SJCRH30 (cell line): ENCODE measurements at regions not wholly inside any gene's neighbourhood (a gene's known extent, or its start where the extent isn't known, plus 50 kb on each side); places are given as distances from the start of the nearest gene placed in this dataset.

ENCODE experiments used
- DNase-seq, 2 experiments: peaks; one replicate each; pipeline ENCODE4 v3.0.0-alpha.2; 2015 to 2020
- H3K27ac ChIP-seq: fragments of 250-450 bp; sonication (Bioruptor Pico); 2 replicates; pipeline ENCODE4 v1.5.1; 2020; ENCODE audit warnings: mild to moderate bottlenecking, moderate library complexity
- H3K27me3 ChIP-seq: fragments of 250-450 bp; sonication (Bioruptor Pico); 2 replicates; pipeline ENCODE4 v1.5.1; 2020; ENCODE audit warnings: mild to moderate bottlenecking, moderate library complexity
- H3K36me3 ChIP-seq: fragments of 250-450 bp; sonication (Bioruptor Pico); 2 replicates; pipeline ENCODE4 v1.5.1; 2020; ENCODE audit warnings: mild to moderate bottlenecking, moderate library complexity
- H3K4me1 ChIP-seq: fragments of 250-450 bp; sonication (Bioruptor Pico); 2 replicates; pipeline ENCODE4 v1.5.1; 2020; ENCODE audit warnings: mild to moderate bottlenecking, moderate library complexity
- H3K4me3 ChIP-seq: fragments of 250-450 bp; sonication (Bioruptor Pico); 2 replicates; pipeline ENCODE4 v1.5.1; 2020; ENCODE audit warnings: mild to moderate bottlenecking, moderate library complexity
- H3K9me3 ChIP-seq: fragments of 250-450 bp; sonication (Bioruptor Pico); replicated peaks from 2 replicates; pipeline ENCODE4 v1.5.1; 2020; ENCODE audit warnings: mild to moderate bottlenecking, moderate library complexity

DNA sequence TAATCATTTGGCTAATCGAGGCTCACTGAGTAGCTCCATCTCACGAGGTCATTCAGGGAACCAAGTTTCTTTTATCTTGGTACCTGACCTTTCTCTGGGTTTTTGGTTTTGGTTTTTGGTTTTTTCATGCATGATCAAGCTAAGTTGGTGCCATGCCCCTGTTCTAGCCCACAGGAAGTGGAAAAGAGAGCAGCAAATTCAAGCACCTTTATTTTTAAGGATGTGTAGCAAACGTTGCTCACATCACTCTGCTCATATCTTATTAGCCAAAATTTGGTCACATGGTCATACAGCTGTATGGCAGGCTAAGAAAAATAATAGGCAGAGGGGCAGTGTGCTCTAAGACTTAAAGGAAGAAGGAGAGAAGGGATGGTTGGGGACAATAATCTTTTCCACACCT is 593.5 kb downstream of the DIAPH3 start:
- H3K9me3 ChIP-seq: peaks cover 6% of the 10 kb centered on the region; the same call in 1 of the 2 replicates
- H3K4me3 ChIP-seq: no peak overlapping the region
- no peak overlapping the region for H3K27ac ChIP-seq
- H3K4me1 ChIP-seq: no peaks in the 10 kb centered on the region
- no peaks in the 10 kb centered on the region for H3K36me3 ChIP-seq
- H3K27me3 ChIP-seq: no peaks in the 10 kb centered on the region
- DNase-seq: no peak

DNA sequence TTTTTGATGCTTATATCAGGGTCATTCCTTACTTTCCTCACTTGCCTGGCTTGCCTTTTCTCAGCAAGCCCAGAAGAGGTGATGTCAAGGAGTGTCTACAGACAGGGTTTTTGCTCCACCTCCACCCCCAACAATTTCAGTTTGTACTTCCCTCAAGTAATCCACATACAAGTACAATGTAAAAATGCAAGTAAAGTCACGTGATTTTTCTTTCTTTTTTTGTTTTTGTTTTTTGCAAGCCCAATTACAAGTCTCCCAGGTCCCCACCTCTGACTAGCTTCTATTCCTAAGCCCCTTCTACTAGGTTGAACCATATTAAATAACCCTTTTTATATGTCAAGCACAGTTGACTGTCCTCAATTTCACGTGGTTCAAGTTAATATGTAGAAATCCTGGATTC is 579.6 kb downstream of the DIAPH3 start:
- H3K36me3 ChIP-seq: no peaks in the 10 kb centered on the region
- DNase-seq: no peak

GRCh38 chr13:59584761-59585670 is 578.7 kb downstream of the DIAPH3 start:
- no peak for DNase-seq
- Histone ChIP-seq H3K4me1 (no peaks in the 10 kb centered on the region), H3K36me3 (no peaks in the 10 kb centered on the region), H3K27me3 (no peaks in the 10 kb centered on the region), H3K27ac (no peak overlapping the region), H3K9me3 (no peaks in the 10 kb centered on the region), H3K4me3 (no peak overlapping the region)

More for the DNA sequence above, 579.6 kb downstream of the DIAPH3 start:
- no peak overlapping the region for H3K4me3 ChIP-seq
- no peaks in the 10 kb centered on the region for H3K9me3 ChIP-seq
- no peak overlapping the region for H3K27ac ChIP-seq
- no peaks in the 10 kb centered on the region for H3K27me3 ChIP-seq
- no peaks in the 10 kb centered on the region for H3K4me1 ChIP-seq

- Histone ChIP-seq H3K27ac (no peak overlapping the region), H3K27me3 (no peaks in the 10 kb centered on the region), H3K36me3 (no peaks in the 10 kb centered on the region)
These were observed 576.7 kb downstream of the DIAPH3 start for GRCh38 chr13:59587030-59587429.

DNA sequence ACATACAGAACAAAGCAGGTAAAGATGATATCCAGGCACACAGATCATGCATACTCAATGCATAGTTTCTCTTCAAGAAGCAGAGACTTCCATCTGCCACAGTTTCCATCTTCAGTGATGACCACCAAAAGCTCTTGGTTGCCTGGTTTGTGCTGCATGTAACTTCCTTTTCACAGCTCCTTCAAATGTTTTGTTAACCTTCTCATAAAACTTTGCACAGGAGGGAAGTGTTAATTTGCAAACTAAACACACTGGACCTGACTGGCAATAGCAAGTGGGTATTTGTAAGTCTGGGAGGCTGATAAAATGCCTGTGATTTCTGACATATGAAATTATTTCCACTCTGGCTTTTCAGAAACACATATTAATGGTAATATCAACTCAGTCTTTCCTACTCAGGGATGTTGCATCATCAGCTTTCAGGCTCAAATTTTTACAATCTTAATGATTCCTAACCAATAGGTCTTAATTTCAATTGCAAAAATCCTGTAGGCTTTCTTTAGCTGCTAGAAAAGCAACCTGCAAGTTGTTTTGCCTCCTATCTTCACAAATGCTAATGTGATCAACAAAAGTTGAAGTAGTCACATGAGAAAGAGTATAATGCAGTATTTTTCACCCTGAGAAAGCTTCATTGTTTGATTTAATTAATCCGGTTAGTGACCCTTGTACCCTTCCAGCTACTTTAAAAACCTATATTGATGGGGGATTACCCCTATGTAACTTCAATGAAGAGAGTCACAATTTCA is 575.6 kb downstream of the DIAPH3 start:
- Histone ChIP-seq H3K9me3 (no peaks in the 10 kb centered on the region), H3K36me3 (no peaks in the 10 kb centered on the region), H3K27me3 (no peaks in the 10 kb centered on the region), H3K4me3 (no peak overlapping the region), H3K4me1 (no peaks in the 10 kb centered on the region), H3K27ac (no peak overlapping the region)
- DNase-seq: no peak

More at GRCh38 chr13:59587030-59587429, 576.7 kb downstream of the DIAPH3 start:
- Histone ChIP-seq H3K4me3 (no peak overlapping the region), H3K9me3 (no peaks in the 10 kb centered on the region), H3K4me1 (no peaks in the 10 kb centered on the region)
- no peak for DNase-seq

DNA sequence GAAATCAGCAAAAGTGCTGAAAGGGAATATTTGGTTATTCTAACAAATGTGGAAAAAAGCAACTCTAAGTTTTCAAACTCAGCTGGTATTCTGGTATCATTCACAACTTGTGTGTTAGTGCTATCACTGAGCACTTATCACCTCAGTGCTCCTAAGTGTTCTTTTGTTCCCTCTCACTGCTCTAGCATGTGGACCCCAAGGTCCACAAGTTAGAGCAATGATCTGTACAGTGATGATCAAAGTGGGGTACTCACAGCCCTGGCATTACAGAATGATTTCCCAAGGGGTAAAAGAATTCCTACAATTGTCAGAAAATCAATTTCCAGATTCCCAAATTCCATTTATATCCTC is 575.0 kb downstream of the DIAPH3 start:
- Histone ChIP-seq H3K36me3 (no peaks in the 10 kb centered on the region), H3K4me1 (no peaks in the 10 kb centered on the region), H3K27me3 (no peaks in the 10 kb centered on the region), H3K4me3 (no peak overlapping the region), H3K27ac (no peak overlapping the region), H3K9me3 (no peaks in the 10 kb centered on the region)
- no peak for DNase-seq

DNA sequence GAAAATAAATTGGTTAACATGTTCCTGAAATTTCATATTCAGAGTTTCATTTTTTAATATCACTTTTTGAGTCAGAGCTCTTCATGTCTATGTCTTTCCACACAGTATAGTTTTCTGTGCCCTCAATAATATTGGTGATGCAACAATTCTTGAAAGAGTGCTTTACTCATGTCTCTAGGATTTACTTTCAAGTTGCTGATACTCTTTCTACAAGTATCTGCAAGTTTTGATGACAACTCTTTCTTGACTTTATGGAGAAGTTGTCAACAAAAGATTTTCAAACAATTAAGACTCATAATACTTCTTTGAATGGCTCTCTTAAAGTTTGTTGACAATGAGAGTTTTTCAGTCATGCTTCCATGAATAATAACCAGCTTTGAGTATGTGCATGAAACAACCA is 561.7 kb downstream of the DIAPH3 start:
- no peak overlapping the region for H3K27ac ChIP-seq
- H3K4me3 ChIP-seq: no peak overlapping the region
- H3K9me3 ChIP-seq: peaks cover 2% of the 10 kb centered on the region; the same call in 1 of the 2 replicates
- no peaks in the 10 kb centered on the region for H3K4me1 ChIP-seq
- H3K27me3 ChIP-seq: no peaks in the 10 kb centered on the region
- no peaks in the 10 kb centered on the region for H3K36me3 ChIP-seq
- no peak for DNase-seq

DNA sequence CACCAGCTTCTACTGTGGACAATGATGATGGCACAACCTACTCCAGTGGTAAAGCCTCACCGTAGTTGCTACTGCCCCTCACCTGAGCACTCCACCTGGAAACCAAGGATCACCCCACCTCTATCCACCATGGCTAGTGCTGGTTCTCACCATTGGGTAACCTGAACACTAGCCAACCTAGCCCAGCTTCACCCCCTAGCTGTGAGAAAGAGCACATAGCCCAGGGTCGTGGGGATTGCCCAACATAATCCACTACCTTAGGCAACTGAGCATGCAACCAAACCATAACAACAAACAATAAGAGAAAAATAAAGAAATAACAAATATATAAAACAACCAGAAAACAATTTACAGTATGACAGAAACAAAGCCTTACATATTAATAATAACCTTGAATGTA is 560.1 kb downstream of the DIAPH3 start:
- H3K27ac ChIP-seq: no peak overlapping the region
- no peak for DNase-seq
- no peaks in the 10 kb centered on the region for H3K27me3 ChIP-seq
- no peaks in the 10 kb centered on the region for H3K36me3 ChIP-seq
- H3K4me3 ChIP-seq: no peak overlapping the region
- H3K4me1 ChIP-seq: no peaks in the 10 kb centered on the region
- peaks cover 2% of the 10 kb centered on the region; the same call in 1 of the 2 replicates for H3K9me3 ChIP-seq

DNA sequence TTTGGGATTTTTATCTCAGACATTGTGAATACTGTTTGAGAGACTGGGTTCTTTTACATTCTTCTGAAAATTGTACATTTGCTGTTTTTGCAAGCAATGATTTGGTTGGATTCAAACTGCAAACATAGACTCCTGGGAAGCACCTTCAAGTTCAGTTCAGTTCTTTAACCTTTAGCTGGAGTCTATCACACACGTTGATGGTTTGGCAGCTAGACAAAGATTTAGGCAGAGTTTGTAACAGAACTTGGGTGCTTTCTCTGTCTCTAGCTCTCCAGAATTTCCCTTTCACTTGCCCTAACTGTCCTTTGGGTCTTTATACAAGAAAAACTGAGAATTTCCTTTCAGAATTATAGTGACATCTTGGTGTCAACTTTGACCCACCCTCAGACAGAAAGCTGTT is 556.6 kb downstream of the DIAPH3 start:
- H3K4me1 ChIP-seq: no peaks in the 10 kb centered on the region
- no peak overlapping the region for H3K27ac ChIP-seq
- no peaks in the 10 kb centered on the region for H3K9me3 ChIP-seq
- DNase-seq: no peak
- H3K27me3 ChIP-seq: no peaks in the 10 kb centered on the region
- H3K4me3 ChIP-seq: no peak overlapping the region
- no peaks in the 10 kb centered on the region for H3K36me3 ChIP-seq

GRCh38 chr13:59607780-59608233 is 555.9 kb downstream of the DIAPH3 start:
- no peak overlapping the region for H3K4me3 ChIP-seq
- H3K27ac ChIP-seq: no peak overlapping the region
- H3K27me3 ChIP-seq: no peaks in the 10 kb centered on the region
- H3K9me3 ChIP-seq: no peaks in the 10 kb centered on the region
- no peaks in the 10 kb centered on the region for H3K4me1 ChIP-seq
- no peaks in the 10 kb centered on the region for H3K36me3 ChIP-seq
- DNase-seq: no peak

DNA sequence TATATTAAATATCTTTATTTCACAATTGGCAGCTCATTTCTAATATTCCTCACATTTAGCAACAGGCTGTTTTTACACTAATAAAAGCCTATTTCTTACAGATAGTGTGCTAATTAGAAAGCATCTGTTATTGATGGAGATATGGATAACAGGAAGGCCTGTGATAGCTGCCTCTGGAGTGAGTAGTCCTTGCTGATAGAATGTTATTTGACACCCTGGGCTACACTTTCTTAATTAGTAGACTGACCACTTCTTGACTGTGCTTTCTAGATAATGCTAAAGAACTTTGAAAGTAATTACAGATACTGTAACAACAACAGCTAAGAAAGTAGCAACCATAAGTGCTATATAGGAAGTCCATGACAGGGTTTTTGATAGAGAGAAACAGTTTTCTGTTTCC is 554.3 kb downstream of the DIAPH3 start:
- DNase-seq: no peak
- Histone ChIP-seq H3K4me3 (no peak overlapping the region), H3K27me3 (no peaks in the 10 kb centered on the region), H3K9me3 (no peaks in the 10 kb centered on the region), H3K27ac (no peak overlapping the region), H3K36me3 (no peaks in the 10 kb centered on the region), H3K4me1 (no peaks in the 10 kb centered on the region; the same call in 1 of the 2 replicates)
